HG03066 (cell line): ENCODE measurements at regions not wholly inside any gene's neighbourhood (a gene's known extent, or its start where the extent isn't known, plus 50 kb on each side); places are given as distances from the start of the nearest gene placed in this dataset.
"Not testable (repeated sequence)": the region's sequence is repeated elsewhere in the genome, so short reads cannot be mapped to it uniquely, and the experiment has no call there.

Experiments
- ATAC-seq: cut with Tn5 transposase; IDR thresholded peaks from one replicate; pipeline ENCODE4 v1.9.1; 2021; ENCODE audit warnings: low read depth; ENCODE audit not compliant: unreplicated experiment

- ATAC-seq: no peak
Observed at GRCh38 chr4:124065422-124065821, 647.1 kb downstream of the ANKRD50 start.

- ATAC-seq: no peak
Observed at GRCh38 chr4:124065936-124066335, 646.6 kb downstream of the ANKRD50 start.

GRCh38 chr4:124066595-124066994, 645.9 kb downstream of the ANKRD50 start:
- no peak for ATAC-seq

GRCh38 chr4:124067046-124067445, 645.5 kb downstream of the ANKRD50 start:
- no peak for ATAC-seq

GRCh38 chr4:124070688-124071484, 641.6 kb downstream of the ANKRD50 start:
- ATAC-seq: no peak

- not testable (repeated sequence) for ATAC-seq
Observed at GRCh38 chr4:124075276-124075675, 637.3 kb downstream of the ANKRD50 start.

- no peak for ATAC-seq
Observed at GRCh38 chr4:124079174-124079780, 633.3 kb downstream of the ANKRD50 start.

GRCh38 chr4:124083711-124084110, 628.8 kb downstream of the ANKRD50 start:
- ATAC-seq: no peak

- no peak for ATAC-seq
Observed at GRCh38 chr4:124085561-124086180, 626.9 kb downstream of the ANKRD50 start.

- ATAC-seq: no peak
Observed at GRCh38 chr4:124090021-124090420, 622.5 kb downstream of the ANKRD50 start.

- ATAC-seq: no peak
Observed at GRCh38 chr4:124092101-124092500, 620.4 kb downstream of the ANKRD50 start.

- no peak for ATAC-seq
Observed at GRCh38 chr4:124092541-124092984, 620.0 kb downstream of the ANKRD50 start.

GRCh38 chr4:124095621-124096020, 616.9 kb downstream of the ANKRD50 start:
- no peak for ATAC-seq

- ATAC-seq: no peak
Observed at GRCh38 chr4:124096290-124096689, 616.2 kb downstream of the ANKRD50 start.

GRCh38 chr4:124097447-124097846, 615.1 kb downstream of the ANKRD50 start:
- ATAC-seq: no peak

GRCh38 chr4:124104101-124104500, 608.4 kb downstream of the ANKRD50 start:
- ATAC-seq: no peak

GRCh38 chr4:124104628-124105027, 607.9 kb downstream of the ANKRD50 start:
- ATAC-seq: no peak

- no peak for ATAC-seq
Observed at GRCh38 chr4:124105212-124105611, 607.3 kb downstream of the ANKRD50 start.

- ATAC-seq: no peak
Observed at GRCh38 chr4:124111411-124111810, 601.1 kb downstream of the ANKRD50 start.

GRCh38 chr4:124111922-124112321, 600.6 kb downstream of the ANKRD50 start:
- ATAC-seq: no peak

GRCh38 chr4:124118061-124118460, 594.5 kb downstream of the ANKRD50 start:
- no peak for ATAC-seq
